G401.6 (cell line): ENCODE measurements at regions not wholly inside any gene's neighbourhood (a gene's known extent, or its start where the extent isn't known, plus 50 kb on each side); places are given as distances from the start of the nearest gene placed in this dataset.
"Not testable (repeated sequence)": the region's sequence is repeated elsewhere in the genome, so short reads cannot be mapped to it uniquely, and the experiment has no call there.

ENCODE experiments used
- FAIRE-seq: peaks from 2 replicates; lab custom pipeline; 2012; peaks lifted over from hg19 to GRCh38; lab: Jason Lieb, UNC

DNA sequence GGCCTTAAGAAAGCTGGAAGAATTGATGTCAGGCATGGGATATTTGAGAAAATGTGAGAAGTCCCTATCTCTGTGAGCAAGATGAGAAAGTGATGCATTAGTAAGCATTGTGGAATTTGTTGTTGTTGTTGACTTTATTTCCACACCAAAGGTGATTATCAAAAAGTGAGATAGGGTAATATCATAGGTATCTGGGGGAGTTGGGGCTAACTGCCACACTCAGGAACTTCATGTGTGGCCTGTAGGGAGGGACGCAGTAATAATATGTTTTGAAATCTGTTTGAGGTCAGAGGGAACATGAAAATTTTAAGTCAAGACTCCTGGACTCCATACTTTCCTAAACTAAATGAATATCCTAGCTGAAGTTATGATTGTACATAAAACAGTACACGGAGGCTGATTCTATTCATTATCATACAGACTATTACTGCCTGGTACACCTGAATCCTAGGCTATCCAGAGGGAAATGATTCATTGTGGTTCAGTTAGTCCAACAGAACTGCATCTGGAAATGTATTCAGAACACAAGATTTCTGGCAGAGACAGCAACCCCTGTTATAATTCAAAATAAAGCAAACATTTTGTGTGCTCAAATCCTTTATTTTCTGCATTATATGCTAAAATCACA is 304.8 kb downstream of the CPS1 start:
- FAIRE-seq = no peak

DNA sequence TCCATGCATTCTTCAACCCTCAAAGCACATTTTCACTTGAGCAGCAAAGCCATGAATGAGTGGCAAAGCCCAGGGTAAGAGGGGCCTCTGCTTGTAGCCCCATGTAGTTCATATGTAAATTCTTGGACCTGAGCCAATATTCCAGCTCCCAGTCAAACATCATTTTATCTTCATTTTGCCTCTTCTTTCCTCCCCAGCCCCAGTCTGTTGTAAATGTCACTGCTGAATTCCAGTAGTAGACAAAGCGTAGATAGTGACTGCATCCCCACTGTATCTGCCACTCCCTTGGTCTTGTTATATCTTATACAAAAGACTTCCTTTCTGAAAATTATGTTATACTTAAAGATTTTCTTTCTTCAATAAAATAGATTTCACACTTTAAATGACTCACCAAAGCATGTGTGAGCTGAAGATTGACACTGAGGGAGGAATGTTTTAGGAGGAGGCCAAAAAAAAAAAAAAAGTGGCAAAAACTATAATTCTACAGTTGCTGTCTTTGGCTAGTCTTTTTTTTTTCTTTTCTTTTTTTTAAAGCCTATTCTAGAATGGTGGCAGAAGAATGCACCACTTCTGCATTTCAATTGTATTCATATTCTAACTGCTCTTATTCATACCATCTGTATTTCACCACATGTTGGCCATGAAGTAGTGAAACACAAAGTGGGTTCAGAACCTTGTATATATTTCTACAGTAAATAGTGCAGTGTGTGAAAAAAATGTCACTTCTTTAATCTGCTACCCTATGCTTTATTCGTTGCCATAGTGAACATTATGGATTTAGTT is 306.1 kb downstream of the CPS1 start:
- no peak for FAIRE-seq

DNA sequence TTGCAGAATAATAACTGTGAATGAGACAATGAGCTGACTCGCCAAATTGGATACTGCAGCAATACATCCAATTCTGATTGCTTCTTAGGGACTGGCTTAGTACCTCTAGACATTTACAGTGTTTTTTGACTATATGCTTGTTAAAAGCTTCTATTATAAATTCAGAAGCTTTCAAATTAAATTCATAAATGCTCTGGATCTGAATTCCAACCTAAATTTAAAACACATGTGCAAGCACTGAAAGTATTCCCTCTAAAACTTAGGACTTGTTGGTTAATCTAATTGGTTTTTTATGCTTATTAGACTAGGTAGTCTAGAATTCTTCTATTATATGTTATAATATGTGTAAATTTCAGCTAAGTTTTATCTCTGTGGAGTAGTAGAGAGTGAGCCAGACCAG is 306.9 kb downstream of the CPS1 start:
- no peak for FAIRE-seq

DNA sequence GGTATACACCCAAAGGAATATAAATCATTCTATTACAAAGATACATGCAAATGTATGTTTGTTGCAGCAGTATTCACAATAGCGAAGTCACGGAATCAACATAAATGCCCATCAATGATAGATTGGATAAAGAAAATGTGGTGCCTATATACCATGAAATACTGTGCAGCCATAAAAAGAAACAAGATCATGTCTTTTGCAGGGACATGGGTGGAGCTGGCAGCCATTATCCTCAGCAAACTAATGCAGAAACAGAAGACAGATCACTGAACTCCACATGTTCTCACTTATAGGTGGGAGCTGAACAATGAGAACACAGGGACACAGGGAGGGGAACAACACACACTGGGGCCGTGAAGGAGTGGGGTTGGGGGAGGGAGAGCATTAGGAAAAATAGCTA is 315.2 kb downstream of the CPS1 start:
- not testable (repeated sequence) for FAIRE-seq

DNA sequence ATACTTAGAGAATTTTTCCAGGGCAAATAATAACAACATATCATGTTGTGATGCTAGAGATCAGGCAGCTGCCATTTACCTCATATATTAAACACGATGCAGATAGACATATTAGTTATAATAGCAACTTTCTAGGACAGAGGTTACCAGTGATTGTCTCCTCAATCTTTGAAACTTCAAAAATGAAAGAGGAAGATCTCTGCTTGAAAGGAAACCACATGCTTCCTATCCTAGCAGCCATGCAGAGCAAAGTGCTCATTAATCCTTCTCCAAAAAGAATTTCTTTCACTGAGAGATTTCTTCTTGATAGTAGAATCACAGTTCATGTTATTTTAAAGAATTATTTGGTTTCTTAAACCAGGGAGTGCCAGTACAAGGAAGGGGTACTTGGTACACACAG is 317.2 kb downstream of the CPS1 start:
- no peak for FAIRE-seq

DNA sequence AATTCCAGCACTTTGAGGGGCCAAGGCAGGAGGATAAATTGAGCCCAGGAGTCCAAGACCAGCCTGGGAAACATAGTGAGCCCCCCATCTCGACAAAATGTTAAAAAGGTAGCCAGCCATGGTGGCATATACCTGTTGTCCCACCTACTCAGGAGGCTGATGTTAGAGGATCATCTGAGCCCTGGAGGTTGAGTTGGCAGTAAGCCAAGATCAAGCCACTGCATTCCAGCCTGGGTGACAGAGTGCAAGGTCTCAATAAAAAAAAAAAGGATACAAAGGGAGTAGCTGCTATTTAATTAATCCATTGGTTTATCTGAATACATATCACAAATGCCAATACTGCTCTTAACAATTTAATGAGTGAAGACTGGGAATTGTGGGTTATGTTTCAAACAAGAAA is 327.8 kb downstream of the CPS1 start:
- FAIRE-seq = no peak

DNA sequence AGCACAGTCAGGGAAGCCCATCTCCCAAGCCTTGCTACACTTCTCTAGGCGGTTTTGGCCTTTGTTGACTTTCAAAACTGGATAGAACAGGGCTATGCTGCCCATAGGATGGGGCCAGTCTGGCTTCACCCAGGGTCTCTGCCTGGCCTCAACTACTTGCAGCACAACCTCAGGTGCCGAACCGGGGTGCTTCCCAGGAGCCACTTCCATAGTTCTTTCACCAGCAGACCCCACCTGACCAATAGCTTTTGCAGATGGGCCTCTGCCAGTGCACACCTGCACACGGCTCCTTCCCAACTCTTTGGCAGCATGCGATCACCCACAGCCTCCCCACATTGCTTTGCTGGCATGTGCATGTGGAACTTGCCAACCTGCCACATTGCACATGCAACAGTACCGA is 331.6 kb downstream of the CPS1 start:
- no peak for FAIRE-seq

DNA sequence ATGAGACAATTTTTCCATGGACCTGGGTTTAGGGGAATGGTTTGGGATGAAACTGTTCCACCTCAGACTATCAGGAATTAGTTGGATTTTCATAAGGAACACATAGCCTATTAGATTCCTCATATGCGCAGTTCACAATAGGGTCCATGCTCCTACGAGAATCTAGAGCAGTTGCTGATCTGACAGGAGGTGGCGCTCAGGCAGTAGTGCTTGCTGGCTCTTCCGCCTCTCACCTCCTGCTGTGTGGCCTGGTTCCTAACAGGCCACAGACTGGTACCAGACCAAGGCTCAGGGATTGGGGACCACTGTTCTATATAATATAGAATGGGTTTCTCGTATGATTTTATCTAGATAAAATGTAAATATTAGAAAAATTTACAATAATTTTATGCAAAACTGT is 338.7 kb downstream of the CPS1 start:
- no peak for FAIRE-seq

DNA sequence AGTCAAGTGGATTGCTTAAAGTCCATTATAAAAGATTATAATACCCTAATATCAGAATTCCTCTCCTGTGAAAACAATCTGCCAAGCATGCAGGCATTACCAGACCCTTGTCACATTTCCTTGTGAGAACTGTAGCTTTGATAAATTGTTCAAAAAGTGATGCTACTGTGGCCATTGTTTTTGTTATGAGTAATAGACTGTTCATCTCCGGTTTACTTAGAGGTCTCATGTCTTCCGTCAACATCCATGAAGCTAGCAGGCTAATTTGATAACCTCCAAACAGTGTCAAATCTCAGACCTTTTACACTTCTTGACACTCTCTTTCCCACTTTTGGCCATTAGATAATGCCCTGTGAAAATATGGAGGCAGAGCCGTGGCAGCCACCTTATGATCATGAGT is 342.7 kb downstream of the CPS1 start:
- FAIRE-seq = no peak

DNA sequence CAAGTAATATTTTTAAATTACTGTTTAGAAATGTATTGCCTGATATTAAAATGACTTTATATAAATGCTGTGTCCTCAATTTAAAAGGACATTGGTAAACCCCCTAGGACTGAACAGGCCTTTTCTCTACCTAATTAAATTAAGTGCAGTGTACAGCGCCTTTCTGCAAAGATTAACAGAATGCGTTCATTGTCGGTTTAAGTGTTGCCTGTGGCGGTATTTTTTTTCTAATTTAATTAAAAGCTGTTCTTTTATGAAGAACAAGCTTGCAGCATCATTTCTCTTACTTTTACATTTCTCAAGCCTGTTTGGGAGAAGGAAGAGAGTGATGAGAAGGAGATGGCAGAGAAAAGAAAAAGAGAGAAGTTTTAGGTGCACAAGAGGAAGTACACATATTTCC is 344.9 kb downstream of the CPS1 start:
- FAIRE-seq = no peak

DNA sequence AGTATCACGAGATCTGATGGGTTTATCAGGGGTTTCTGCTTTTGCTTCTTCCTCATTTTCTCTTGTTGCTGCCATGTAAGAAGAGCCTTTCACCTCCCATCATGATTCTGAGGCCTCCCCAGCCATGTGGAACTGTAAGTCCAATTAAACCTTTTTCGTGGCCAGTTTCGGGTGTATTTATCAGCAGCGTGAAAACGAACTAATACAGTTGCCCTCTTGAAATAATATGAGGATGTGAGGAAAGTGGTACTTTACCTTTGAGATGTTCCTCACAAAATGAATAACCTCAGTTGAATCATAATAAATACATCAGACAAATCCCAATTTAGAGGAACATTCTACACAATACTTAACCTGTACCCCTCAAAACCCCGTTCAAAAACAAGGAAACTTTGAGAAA is 356.4 kb downstream of the CPS1 start:
- FAIRE-seq = no peak

DNA sequence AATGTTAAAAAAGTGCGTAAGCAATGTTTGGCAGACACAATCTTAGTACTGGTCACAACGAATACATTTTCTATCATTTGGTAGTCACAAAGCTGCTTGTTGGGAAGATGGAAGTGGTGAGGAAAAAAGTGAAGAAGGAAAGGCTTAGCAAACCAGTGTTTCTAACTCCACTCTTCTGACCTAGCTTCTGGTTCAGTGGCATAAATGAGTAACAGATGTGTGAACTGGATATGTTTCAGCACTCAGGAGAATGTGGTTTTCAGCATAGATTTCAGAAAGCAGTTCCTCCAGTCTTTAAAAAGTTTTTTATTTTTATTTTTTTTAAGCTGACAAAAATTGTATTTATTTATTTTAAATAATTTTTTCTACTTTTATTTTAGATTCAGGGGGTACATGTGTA is 357.1 kb downstream of the CPS1 start:
- FAIRE-seq = no peak

DNA sequence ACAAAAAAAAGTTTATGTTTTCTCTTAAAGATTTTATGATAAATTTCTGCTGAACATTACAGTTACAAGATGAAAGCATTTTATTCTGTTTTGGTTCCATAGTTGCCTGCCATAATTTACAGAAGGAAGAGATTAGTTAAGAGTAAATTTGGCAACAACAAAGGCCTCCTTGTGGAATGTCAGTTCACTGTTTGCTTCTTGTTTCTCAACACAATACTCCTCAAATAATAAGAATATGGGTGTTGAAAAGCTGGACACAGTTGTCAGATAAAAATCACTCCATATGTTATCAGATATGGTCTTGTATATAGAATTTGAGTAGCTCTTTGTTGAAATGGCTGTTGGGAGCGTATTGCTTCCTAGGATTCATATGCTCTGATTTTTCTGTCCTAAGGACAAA is 359.5 kb downstream of the CPS1 start:
- FAIRE-seq = no peak

DNA sequence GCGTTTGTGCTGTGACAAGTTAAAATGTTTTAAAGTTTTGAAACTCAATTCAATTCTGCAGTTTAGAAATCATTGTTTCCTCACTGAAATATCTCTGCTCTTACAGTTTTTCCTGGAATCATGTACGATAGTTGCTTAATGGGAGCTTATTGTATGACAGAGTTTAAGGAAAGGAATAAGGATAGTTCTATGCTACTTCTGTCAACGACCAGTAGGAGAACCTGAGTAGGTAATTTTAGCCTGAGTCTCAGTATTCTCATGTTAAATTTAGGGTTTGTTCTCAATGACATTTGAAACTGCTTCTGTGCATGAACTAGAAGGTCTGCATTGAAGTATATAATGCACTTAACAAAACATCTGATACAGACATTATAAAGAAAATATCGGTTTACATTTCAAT is 361.1 kb downstream of the CPS1 start:
- FAIRE-seq = no peak

DNA sequence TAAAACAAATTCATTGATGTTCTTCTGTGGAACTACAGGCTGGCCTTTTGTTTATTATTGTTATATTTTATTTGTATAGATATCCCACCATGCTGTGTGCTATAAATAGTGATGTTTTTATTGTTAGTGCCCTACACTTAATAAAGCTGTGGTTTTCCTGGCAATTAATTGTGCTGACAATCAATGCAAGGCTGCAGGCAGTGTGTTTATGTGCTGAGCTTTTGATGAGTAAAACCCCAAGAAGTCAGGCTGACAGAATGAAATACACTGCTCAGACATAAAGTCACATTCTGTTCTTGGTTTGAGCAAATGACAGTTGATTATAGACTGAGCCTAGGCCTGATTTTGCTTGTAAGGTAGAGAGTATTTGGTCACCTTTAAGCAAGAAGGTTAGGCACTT is 362.7 kb downstream of the CPS1 start:
- FAIRE-seq = no peak

DNA sequence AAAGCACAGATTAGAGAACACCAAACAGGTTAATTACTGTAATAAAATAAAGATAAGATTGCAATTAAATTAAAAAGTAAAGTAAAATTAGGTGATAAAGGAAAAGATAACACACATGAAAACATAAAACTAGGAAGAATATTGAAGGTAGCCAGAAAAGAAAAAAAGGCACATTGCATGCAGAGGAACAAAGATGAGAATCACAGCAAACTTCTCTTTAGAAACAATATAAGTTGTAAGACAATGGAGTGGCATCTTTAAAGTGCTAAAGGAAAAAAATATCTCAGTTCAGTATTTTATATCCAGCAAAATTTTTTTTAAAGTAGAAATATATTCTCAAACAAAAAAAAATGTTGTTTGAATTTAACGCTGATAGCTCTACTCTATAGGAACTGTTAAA is 366.0 kb downstream of the CPS1 start:
- no peak for FAIRE-seq

DNA sequence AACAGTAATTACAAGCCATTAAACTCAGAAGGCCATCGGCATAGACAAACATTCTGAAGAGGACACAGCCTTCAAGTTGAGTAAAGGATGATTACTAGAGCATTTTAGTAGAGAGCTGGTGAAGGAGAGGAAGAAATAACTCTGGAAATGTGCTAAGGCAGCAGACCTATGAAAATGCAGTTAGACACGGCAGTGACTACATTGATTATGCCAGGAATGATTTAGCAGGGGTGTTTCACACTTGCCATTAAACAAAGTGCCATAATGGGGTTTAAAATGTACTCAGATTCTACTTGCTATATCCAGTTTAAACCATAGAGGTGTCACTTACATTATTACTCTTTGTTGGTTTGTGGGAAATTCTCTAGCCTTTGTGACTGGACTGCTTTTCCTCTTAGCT is 372.3 kb downstream of the CPS1 start:
- no peak for FAIRE-seq

DNA sequence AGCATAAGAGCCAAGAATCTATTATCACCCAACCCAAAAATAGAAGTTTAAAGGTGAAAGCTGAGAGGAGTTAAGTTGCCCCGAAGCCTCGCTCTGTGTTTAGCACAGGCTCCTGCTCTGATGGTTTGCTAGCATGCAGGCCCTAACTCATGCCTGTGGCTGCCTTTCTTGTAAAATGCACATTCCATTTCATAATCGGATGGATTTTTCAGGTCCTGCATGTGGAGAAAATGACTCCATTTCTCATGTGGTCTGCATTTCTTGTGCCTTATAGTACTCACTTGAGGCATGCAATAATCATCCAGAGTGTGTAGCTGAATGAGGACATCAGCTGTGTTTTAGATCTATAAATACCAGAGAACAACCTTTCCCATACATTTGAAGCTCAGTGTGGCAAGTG is 381.8 kb downstream of the CPS1 start:
- FAIRE-seq = no peak

DNA sequence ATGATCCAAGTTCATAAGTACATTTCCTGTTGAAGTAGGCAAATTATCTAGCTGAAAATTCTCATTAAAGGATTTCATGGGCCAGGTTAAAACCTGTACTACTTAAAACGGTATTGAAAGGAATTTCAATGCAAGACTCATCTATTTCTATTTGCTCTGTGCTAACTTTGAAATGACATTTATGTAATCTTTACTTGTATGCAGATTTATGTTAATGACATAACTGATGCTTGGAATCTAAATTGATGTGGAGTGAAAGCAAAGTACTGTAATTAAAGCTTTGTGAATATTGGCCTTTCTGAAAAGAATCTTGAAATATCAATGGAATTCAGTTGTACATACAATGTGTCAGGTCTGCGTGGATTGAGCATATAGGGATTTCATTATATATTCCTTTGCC is 390.0 kb downstream of the CPS1 start:
- no peak for FAIRE-seq

DNA sequence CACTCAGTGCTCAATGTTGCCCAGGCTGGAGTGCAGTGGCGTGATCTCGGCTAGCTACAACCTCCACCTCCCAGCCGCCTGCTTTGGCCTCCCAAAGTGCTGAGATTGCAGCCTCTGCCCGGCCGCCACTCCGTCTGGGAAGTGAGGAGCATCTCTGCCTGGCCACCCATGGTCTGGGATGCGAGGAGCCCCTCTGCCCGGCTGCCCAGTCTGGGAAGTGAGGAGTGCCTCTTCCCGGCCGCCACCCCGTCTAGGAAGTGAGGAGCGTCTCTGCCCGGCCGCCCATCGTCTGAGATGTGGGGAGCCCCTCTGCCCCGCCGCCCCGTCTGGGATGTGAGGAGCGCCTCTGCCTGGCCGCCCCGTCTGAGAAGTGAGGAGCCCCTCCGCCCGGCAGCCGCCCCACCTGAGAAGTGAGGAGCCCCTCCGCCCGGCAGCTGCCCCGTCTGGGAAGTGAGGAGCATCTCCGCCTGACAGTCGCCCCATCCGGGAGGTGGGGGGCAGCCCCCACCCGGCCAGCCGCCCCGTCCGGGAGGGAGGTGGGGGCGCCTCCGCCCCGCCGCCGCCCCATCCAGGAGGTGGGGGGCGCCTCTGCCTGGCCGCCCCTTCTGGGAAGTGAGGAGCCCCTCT is 394.1 kb downstream of the CPS1 start:
- not testable (repeated sequence) for FAIRE-seq

DNA sequence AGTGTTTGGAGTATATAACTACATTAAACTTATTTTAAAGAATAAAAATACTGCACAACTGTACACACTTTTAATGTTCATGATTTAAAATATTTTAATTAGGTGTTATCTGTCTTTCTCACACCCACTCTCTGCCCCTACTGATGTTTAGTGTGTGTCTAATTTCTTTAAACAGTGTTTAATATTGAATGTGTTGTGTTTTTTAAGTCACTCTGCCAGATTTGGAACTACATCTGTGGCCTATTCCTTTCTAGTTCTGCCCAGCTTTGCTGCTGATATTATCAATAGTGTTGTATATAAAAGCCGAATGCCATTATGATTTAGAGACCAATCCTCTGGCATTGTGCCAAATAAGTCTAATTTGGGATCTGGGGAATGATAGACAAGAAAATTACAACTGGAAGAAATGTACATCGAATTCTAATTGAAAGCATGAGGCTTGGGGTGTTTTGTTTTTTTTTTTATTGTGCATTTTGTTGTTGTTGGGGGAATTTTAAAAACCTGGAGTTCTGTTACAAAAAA is 398.0 kb downstream of the CPS1 start:
- FAIRE-seq = no peak

DNA sequence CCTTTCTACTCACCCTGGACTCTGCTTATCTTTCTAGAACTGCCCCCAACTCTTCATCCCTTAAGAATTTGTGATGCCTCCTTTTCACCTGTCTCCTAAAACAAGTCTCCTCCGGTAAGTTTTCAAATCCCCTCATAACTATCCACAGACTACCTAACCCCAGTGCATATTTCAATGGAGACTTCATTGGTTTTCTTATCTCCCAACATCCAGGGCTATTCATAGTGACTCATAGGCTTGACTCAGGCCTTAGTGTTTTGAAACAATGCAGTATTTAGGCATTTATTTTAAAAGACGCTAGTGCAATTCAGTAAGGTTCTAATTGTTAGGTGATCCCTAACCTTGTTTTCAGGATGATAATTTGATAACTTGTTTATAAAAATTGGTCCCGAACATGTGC is 399.2 kb downstream of the CPS1 start:
- FAIRE-seq = no peak

DNA sequence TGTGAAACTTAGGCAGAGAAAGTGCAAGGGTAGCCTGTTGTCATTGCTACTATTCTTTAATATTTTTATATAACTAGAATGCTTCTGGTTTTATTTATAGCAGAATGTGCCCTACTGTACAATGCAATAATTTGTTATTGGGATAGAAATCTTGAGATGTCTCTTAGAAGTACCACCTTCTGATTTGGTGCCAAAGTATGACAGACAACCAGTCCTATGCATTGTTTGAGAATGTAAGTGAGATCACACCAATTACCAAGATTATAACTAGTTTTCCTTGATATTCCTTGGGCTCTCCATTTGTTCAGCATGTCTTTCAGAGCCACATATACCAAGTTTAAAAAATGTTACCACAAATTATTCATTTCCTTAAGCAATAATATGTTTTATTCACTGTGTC is 399.7 kb downstream of the CPS1 start:
- no peak for FAIRE-seq

DNA sequence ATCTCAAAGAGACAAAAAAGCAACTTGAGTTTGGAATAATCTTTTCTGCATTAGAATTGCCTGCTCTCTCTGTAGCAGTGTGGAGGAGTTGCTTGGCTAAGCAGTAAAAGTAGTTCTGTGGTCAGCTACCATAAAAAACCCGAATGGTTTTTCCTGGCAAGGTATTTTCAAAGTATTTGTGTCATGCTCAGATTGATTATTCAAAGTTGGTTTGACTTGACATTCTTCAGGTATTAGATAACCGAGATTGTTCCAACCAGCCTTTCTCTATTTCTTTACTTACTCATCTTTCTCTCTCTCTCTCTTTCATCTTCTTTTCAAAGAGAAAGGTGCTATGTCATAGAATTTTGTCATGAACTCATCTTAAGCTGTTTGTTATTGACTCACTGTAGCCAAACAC is 404.9 kb downstream of the CPS1 start:
- FAIRE-seq = no peak
